K562 (cell line): ENCODE measurements at regions not wholly inside any gene's neighbourhood (a gene's known extent, or its start where the extent isn't known, plus 50 kb on each side); places are given as distances from the start of the nearest gene placed in this dataset.

Experiments
- ARID3B ChIP-seq: fragments of 250-450 bp; sonication (Bioruptor Pico); IDR thresholded peaks from 2 replicates; pipeline ENCODE4 v1.4.0; 2020; ENCODE audit warnings: borderline replicate concordance
- DMBX1 ChIP-seq: fragments of 250-450 bp; sonication (Bioruptor Pico); IDR thresholded peaks from 2 replicates; pipeline ENCODE4 v1.8.0; 2022; ENCODE audit warnings: inconsistent platforms, mild to moderate bottlenecking, moderate library complexity, borderline replicate concordance
- HSF4 ChIP-seq: fragments of 250-450 bp; sonication (Bioruptor Pico); IDR thresholded peaks from 2 replicates; pipeline ENCODE4 v2.1.2; 2022; ENCODE audit warnings: mild to moderate bottlenecking, moderate library complexity, borderline replicate concordance
- IRF9 ChIP-seq: fragments of 450-650 bp; IDR thresholded peaks from 2 replicates; pipeline ENCODE4 v1.6.1; 2016; ENCODE audit warnings: missing biosample characterization, missing genetic modification characterization
- KDM4B ChIP-seq, 2 experiments: fragments of 450-650 bp in 1 of 2; sonication (generic) in 1 of 2; IDR thresholded peaks; 2 replicates each; pipeline ENCODE4 v1.6.1; 2016 to 2017; ENCODE audit warnings: borderline replicate concordance in 2 of 2, antibody characterized with exemption in 1 of 2, low read depth in 1 of 2, mild to moderate bottlenecking in 1 of 2
- NR2F6 ChIP-seq: fragments of 450-650 bp; formaldehyde crosslinking; IDR thresholded peaks from 2 replicates; pipeline ENCODE4 v1.4.0; 2020; ENCODE audit warnings: mild to moderate bottlenecking
- PYGO2 ChIP-seq: fragments of 450-650 bp; IDR thresholded peaks from 2 replicates; pipeline ENCODE4 v1.6.1; 2016; ENCODE audit warnings: mild to moderate bottlenecking, missing genetic modification characterization, moderate library complexity, missing compliant biosample characterization
- SP1 ChIP-seq: sonication (generic); formaldehyde crosslinking; IDR thresholded peaks from 2 replicates; pipeline ENCODE4 v1.8.1; 2022; ENCODE audit warnings: mild to moderate bottlenecking, missing genetic modification reagents
- ZBTB26 ChIP-seq: fragments of 450-650 bp; formaldehyde crosslinking; IDR thresholded peaks from 2 replicates; pipeline ENCODE4 v1.4.0; 2022; ENCODE audit warnings: missing genetic modification characterization
- ZC3H11A ChIP-seq: IDR thresholded peaks from 2 replicates; pipeline ENCODE4 v1.6.1; 2012; ENCODE audit warnings: low read depth, low read length, improper control_type of control experiment
- ZFP91 ChIP-seq: sonication (generic); formaldehyde crosslinking; IDR thresholded peaks from 2 replicates; pipeline ENCODE4 v1.8.0; 2022; ENCODE audit warnings: mild to moderate bottlenecking, missing genetic modification reagents
- ZNF224 ChIP-seq: sonication (generic); formaldehyde crosslinking; IDR thresholded peaks from 2 replicates; pipeline ENCODE4 v1.8.0; 2022; ENCODE audit warnings: mild to moderate bottlenecking, missing genetic modification reagents
- ZNF592 ChIP-seq: fragments of 450-650 bp; IDR thresholded peaks from 2 replicates; pipeline ENCODE4 v1.6.1; 2017; ENCODE audit warnings: antibody characterized with exemption, mild to moderate bottlenecking
- ZNF707 ChIP-seq: fragments of 250-450 bp; sonication (Bioruptor Pico); conservative IDR thresholded peaks from 2 replicates; pipeline ENCODE4 v1.8.0; 2022; ENCODE audit warnings: inconsistent platforms, mild to moderate bottlenecking, moderate library complexity
- ZSCAN32 ChIP-seq: fragments of 450-650 bp; formaldehyde crosslinking; IDR thresholded peaks from 2 replicates; pipeline ENCODE4 v1.4.0; 2020; ENCODE audit warnings: mild to moderate bottlenecking, moderate library complexity

- TF ChIP-seq ZNF592 = no peak
- TF ChIP-seq ZBTB26 (CRISPR knock-in tag) = no peak
- TF ChIP-seq KDM4B (IDR thresholded peaks at IDR 0.05; ENCODE audit: borderline replicate concordance in 2 of 2, low read depth in 1 of 2) = no peak
- TF ChIP-seq ZC3H11A = no peak
- no peak for TF ChIP-seq NR2F6
- no peak for TF ChIP-seq SP1 (CRISPR knock-in tag)
- TF ChIP-seq ZNF224 (CRISPR knock-in tag) = no peak
- TF ChIP-seq ZSCAN32 = no peak
- no peak for TF ChIP-seq HSF4
- TF ChIP-seq IRF9 (tag) = no peak
- TF ChIP-seq ZFP91 (CRISPR knock-in tag) = no peak
- TF ChIP-seq PYGO2 = no peak
- TF ChIP-seq ZNF707 (CRISPR knock-in tag) = no peak
- peak; percentile 17; the same call in 1 of the 2 replicates for TF ChIP-seq DMBX1 (CRISPR knock-in tag)
- no peak for TF ChIP-seq ARID3B (CRISPR knock-in tag)
Measured at GRCh38 chr4:14920237-14920636, 82.0 kb upstream of the CPEB2 start (continued).
